ENCODE measurements at regions not wholly inside any gene's neighbourhood (a gene's known extent, or its start where the extent isn't known, plus 50 kb on each side); places are given as distances from the start of the nearest gene placed in this dataset.

GRCh38 chr6:28656715-28657114 is 131.0 kb downstream of the GPX5 start:
- no peak for TF ChIP-seq CTCF (IDR thresholded peaks at IDR 0.05; ENCODE audit: insufficient read depth, low read length, poor library complexity, severe bottlenecking)
- TF ChIP-seq EZH2phosphoT487 (conservative IDR thresholded peaks at IDR 0.05; ENCODE audit: low read length): no peak
